ENCODE measurements at regions not wholly inside any gene's neighbourhood (a gene's known extent, or its start where the extent isn't known, plus 50 kb on each side); places are given as distances from the start of the nearest gene placed in this dataset.
A peak's percentile ranks its signal among the peaks of the same experiment; 100 is the strongest.
"Not testable (repeated sequence)": the region's sequence is repeated elsewhere in the genome, so short reads cannot be mapped to it uniquely, and the experiment has no call there.

- H3K27me3 Mint-ChIP-seq: no peaks in the 10 kb centered on the region
- no peak overlapping the region for H3K27ac Mint-ChIP-seq
- no peaks in the 10 kb centered on the region for H3K4me1 Mint-ChIP-seq (ENCODE audit: unreplicated experiment)
- no peaks in the 10 kb centered on the region for H3K36me3 Mint-ChIP-seq
- no peak for TF ChIP-seq CTCF (conservative IDR thresholded peaks at IDR 0.05)
- no peak overlapping the region for H3K4me3 Mint-ChIP-seq
- no peak for DNase-seq (ENCODE audit: extremely low spot score, unreplicated experiment)
- no peaks in the 10 kb centered on the region for H3K9me3 Mint-ChIP-seq
These were observed 103.6 kb upstream of the ADGRG2 start for GRCh38 chrX:19225909-19226308.

- not testable (repeated sequence) for DNase-seq (ENCODE audit: extremely low spot score, unreplicated experiment); H3K36me3 Mint-ChIP-seq; H3K4me1 Mint-ChIP-seq (ENCODE audit: unreplicated experiment); H3K27me3 Mint-ChIP-seq; H3K9me3 Mint-ChIP-seq; H3K4me3 Mint-ChIP-seq; H3K27ac Mint-ChIP-seq
These were observed 107.6 kb upstream of the ADGRG2 start for GRCh38 chrX:19229896-19230295.

- Mint-ChIP-seq H3K27ac (no peak overlapping the region), H3K9me3 (peaks cover 11% of the 10 kb centered on the region), H3K36me3 (no peaks in the 10 kb centered on the region), H3K27me3 (peaks cover 2% of the 10 kb centered on the region), H3K4me3 (no peak overlapping the region), H3K4me1 (ENCODE audit: unreplicated experiment) (no peaks in the 10 kb centered on the region)
- no peak for DNase-seq (ENCODE audit: extremely low spot score, unreplicated experiment)
- TF ChIP-seq CTCF (conservative IDR thresholded peaks at IDR 0.05): no peak
These were observed 105.8 kb upstream of the PDHA1 start for GRCh38 chrX:19237901-19238300.

GRCh38 chrX:19243431-19243830 is 100.3 kb upstream of the PDHA1 start:
- DNase-seq (ENCODE audit: extremely low spot score, unreplicated experiment): no peak
- Mint-ChIP-seq H3K9me3 (peaks cover 25% of the 10 kb centered on the region), H3K27ac (no peak overlapping the region), H3K4me3 (no peak overlapping the region), H3K27me3 (no peaks in the 10 kb centered on the region), H3K36me3 (no peaks in the 10 kb centered on the region), H3K4me1 (ENCODE audit: unreplicated experiment) (no peaks in the 10 kb centered on the region)
- TF ChIP-seq CTCF (conservative IDR thresholded peaks at IDR 0.05): no peak

GRCh38 chrX:19244921-19245320 is 98.8 kb upstream of the PDHA1 start:
- H3K9me3 Mint-ChIP-seq: peaks cover 31% of the 10 kb centered on the region
- not testable (repeated sequence) for H3K27me3 Mint-ChIP-seq; H3K4me1 Mint-ChIP-seq (ENCODE audit: unreplicated experiment); H3K27ac Mint-ChIP-seq; H3K36me3 Mint-ChIP-seq; H3K4me3 Mint-ChIP-seq; DNase-seq (ENCODE audit: extremely low spot score, unreplicated experiment)

GRCh38 chrX:19245711-19246269 is 97.9 kb upstream of the PDHA1 start:
- TF ChIP-seq CTCF (conservative IDR thresholded peaks at IDR 0.05): no peak
- no peak overlapping the region for H3K4me3 Mint-ChIP-seq

GRCh38 chrX:19256986-19257385 is 86.7 kb upstream of the PDHA1 start:
- Mint-ChIP-seq H3K27ac (no peak overlapping the region), H3K27me3 (no peaks in the 10 kb centered on the region), H3K4me1 (ENCODE audit: unreplicated experiment) (no peaks in the 10 kb centered on the region), H3K9me3 (no peaks in the 10 kb centered on the region), H3K4me3 (no peak overlapping the region), H3K36me3 (no peaks in the 10 kb centered on the region)
- no peak for DNase-seq (ENCODE audit: extremely low spot score, unreplicated experiment)
- no peak for TF ChIP-seq CTCF (conservative IDR thresholded peaks at IDR 0.05)

More at GRCh38 chrX:19245711-19246269, 97.9 kb upstream of the PDHA1 start:
- Mint-ChIP-seq H3K9me3 (peaks cover 27% of the 10 kb centered on the region), H3K36me3 (no peaks in the 10 kb centered on the region), H3K27ac (no peak overlapping the region), H3K27me3 (no peaks in the 10 kb centered on the region), H3K4me1 (ENCODE audit: unreplicated experiment) (no peaks in the 10 kb centered on the region)
- no peak for DNase-seq (ENCODE audit: extremely low spot score, unreplicated experiment)

- peak overlapping the region; percentile 27 for H3K4me3 Mint-ChIP-seq
- not testable (repeated sequence) for H3K27ac Mint-ChIP-seq; DNase-seq (ENCODE audit: extremely low spot score, unreplicated experiment); H3K36me3 Mint-ChIP-seq; H3K27me3 Mint-ChIP-seq; H3K4me1 Mint-ChIP-seq (ENCODE audit: unreplicated experiment); H3K9me3 Mint-ChIP-seq
These were observed 82.7 kb upstream of the PDHA1 start for GRCh38 chrX:19261026-19261425.

Data from type B pancreatic cell (in vitro differentiated cells).